HCT116 (cell line): ENCODE measurements at regions not wholly inside any gene's neighbourhood (a gene's known extent, or its start where the extent isn't known, plus 50 kb on each side); places are given as distances from the start of the nearest gene placed in this dataset.

Source experiments
- ATAC-seq: fragments of 200-7000 bp; cut with Tn5 transposase; 2 replicates; pipeline ENCODE4 v1.9.1; 2020; ENCODE audit warnings: mild to moderate bottlenecking, moderate library complexity
- BruUV-seq: library from RNA; stranded (reverse); fragments of 400-500 nt; replicated peaks from 2 replicates; lab custom pipeline; 2021; lab: Mats Ljungman, UMichigan
- CTCF ChIA-PET: fragments of 300-600 bp; sonication (Branson Sonifier 250); formaldehyde crosslinking; loops from one replicate; lab custom pipeline; 2021; ENCODE audit warnings: antibody characterized with exemption; lab: Charles Lee
- POLR2A ChIA-PET: fragments of 300-600, 350-600 bp; sonication (Branson Sonifier 250); formaldehyde crosslinking; loops from one replicate; lab custom pipeline; 2021; ENCODE audit warnings: antibody characterized with exemption; lab: Charles Lee
- RAD21 ChIA-PET, 2 experiments: fragments of 300-600 bp; sonication (Branson Sonifier 250); formaldehyde crosslinking; loops; one replicate each; lab custom pipeline; 2023; ENCODE audit warnings: low total read pairs in 2 of 2; ENCODE audit not compliant: uncharacterized antibody in 2 of 2, unreplicated experiment in 2 of 2, low non-redundant PET in 1 of 2; lab: Charles Lee
- DNase-seq: peaks from one replicate; pipeline ENCODE4 v3.0.0-alpha.2; 2010; ENCODE audit warnings: low read depth, low spot score
- H2AFZ ChIP-seq: fragments of 200-600 bp; shearing (Covaris generic), sonication (generic); 2 replicates; pipeline ENCODE4 v1.6.1; 2017; ENCODE audit warnings: low read depth, mixed run types, mixed read lengths, antibody characterized with exemption, low read length; ENCODE audit not compliant: poor library complexity, severe bottlenecking
- H3K27ac ChIP-seq: 2 replicates; pipeline ENCODE4 v1.5.1; 2012; ENCODE audit warnings: low read depth, low read length
- H3K27me3 ChIP-seq: fragments of 200-600 bp; sonication (generic); 2 replicates; pipeline ENCODE4 v1.6.1; 2016; ENCODE audit warnings: mixed run types, low read length, mixed read lengths; ENCODE audit not compliant: insufficient read depth
- H3K36me3 ChIP-seq, 2 experiments: fragments of 200-500 bp in 1 of 2; fragments of 200-600 bp in 1 of 2; sonication (Bioruptor generic) in 1 of 2; sonication (generic) in 1 of 2; 2 replicates each; pipeline versions ENCODE4 v1.5.1 to v1.6.1; 2014 to 2016; ENCODE audit warnings: low read length in 2 of 2, inconsistent platforms in 1 of 2, mixed read lengths in 1 of 2, mixed run types in 1 of 2; ENCODE audit not compliant: insufficient read depth in 2 of 2, control insufficient read depth in 1 of 2
- H3K4me1 ChIP-seq, 2 experiments: fragments of 200-600 bp in 1 of 2; sonication (generic) in 1 of 2; 2 replicates each; pipeline versions ENCODE4 v1.5.1 to v1.6.1; 2012 to 2017; ENCODE audit warnings: low read length in 2 of 2, inconsistent platforms in 1 of 2, mild to moderate bottlenecking in 1 of 2, mixed read lengths in 1 of 2, mixed run types in 1 of 2, moderate library complexity in 1 of 2; ENCODE audit not compliant: insufficient read depth in 2 of 2, control insufficient read depth in 1 of 2
- H3K4me2 ChIP-seq: fragments of 200-600 bp; sonication (generic); 2 replicates; pipeline ENCODE4 v1.6.1; 2017; ENCODE audit warnings: mixed run types, low read length, mixed read lengths
- H3K4me3 ChIP-seq, 2 experiments: fragments of 200-600 bp in 1 of 2; sonication (generic) in 1 of 2; replicated peaks in 1 of 2; 2 replicates each; pipeline ENCODE4 v1.5.1; 2011 to 2016; ENCODE audit warnings: low read length in 2 of 2, control low read depth in 1 of 2, low read depth in 1 of 2, mild to moderate bottlenecking in 1 of 2, mixed read lengths in 1 of 2, mixed run types in 1 of 2
- H3K79me2 ChIP-seq: fragments of 200-600 bp; sonication (generic); 2 replicates; pipeline ENCODE4 v1.6.1; 2017; ENCODE audit warnings: mild to moderate bottlenecking, mixed run types, low read length, moderate library complexity, mixed read lengths; ENCODE audit not compliant: insufficient read depth
- H3K9ac ChIP-seq: fragments of 200-600 bp; sonication (generic); 2 replicates; pipeline ENCODE4 v1.6.1; 2016; ENCODE audit warnings: low read length, mixed read lengths
- H3K9me2 ChIP-seq: fragments of 200-600 bp; sonication (generic), shearing (Covaris generic); 2 replicates; pipeline ENCODE4 v1.6.1; 2017; ENCODE audit warnings: mixed run types, mild to moderate bottlenecking, moderate library complexity; ENCODE audit not compliant: insufficient read depth
- H3K9me3 ChIP-seq, 2 experiments: fragments of 200-500 bp in 1 of 2; fragments of 200-600 bp in 1 of 2; sonication (Bioruptor generic) in 1 of 2; sonication (generic) in 1 of 2; 2 replicates each; pipeline ENCODE4 v1.6.1; 2014 to 2017; ENCODE audit warnings: low read length in 2 of 2, mixed read lengths in 2 of 2, inconsistent platforms in 1 of 2, low read depth in 1 of 2, mild to moderate bottlenecking in 1 of 2, mixed run types in 1 of 2, moderate library complexity in 1 of 2; ENCODE audit not compliant: control insufficient read depth in 1 of 2, insufficient read depth in 1 of 2
- H4K20me1 ChIP-seq: fragments of 200-600 bp; sonication (generic), shearing (Covaris generic); 2 replicates; pipeline ENCODE4 v1.6.1; 2017; ENCODE audit warnings: mixed run types, mild to moderate bottlenecking, moderate library complexity; ENCODE audit not compliant: insufficient read depth
- CTCF ChIP-seq, 3 experiments: fragments of 200-600 bp in 1 of 3; sonication (generic) in 1 of 3; IDR thresholded peaks in 2 of 3; conservative IDR thresholded peaks in 1 of 3; 2 replicates each; pipeline ENCODE4 v1.5.1; 2012 to 2017; ENCODE audit warnings: low read depth in 2 of 3, low read length in 2 of 3, antibody characterized with exemption in 1 of 3, borderline replicate concordance in 1 of 3, control low read depth in 1 of 3, mild to moderate bottlenecking in 1 of 3, mixed read lengths in 1 of 3, mixed run types in 1 of 3, moderate library complexity in 1 of 3; ENCODE audit not compliant: insufficient read depth in 1 of 3
- EGR1 ChIP-seq: IDR thresholded peaks from 2 replicates; pipeline ENCODE4 v1.6.1; 2012; ENCODE audit warnings: low read depth
- ELF1 ChIP-seq: IDR thresholded peaks from 2 replicates; pipeline ENCODE4 v1.6.1; 2012; ENCODE audit warnings: low read depth, borderline replicate concordance
- EZH2phosphoT487 ChIP-seq: fragments of 200-600 bp; IDR thresholded peaks from 2 replicates; pipeline ENCODE4 v1.6.1; 2018; ENCODE audit warnings: antibody characterized with exemption, borderline replicate concordance
- FOSL1 ChIP-seq: IDR thresholded peaks from 2 replicates; pipeline ENCODE4 v1.6.1; 2012; ENCODE audit warnings: low read depth
- MAX ChIP-seq: IDR thresholded peaks from 2 replicates; pipeline ENCODE4 v1.6.1; 2012
- POLR2A ChIP-seq: IDR thresholded peaks from 2 replicates; pipeline ENCODE4 v1.7.0; 2011; ENCODE audit warnings: borderline replicate concordance; ENCODE audit not compliant: insufficient read depth, insufficient read length; ENCODE audit errors: extremely low read depth
- POLR2AphosphoS5 ChIP-seq: IDR thresholded peaks from 2 replicates; pipeline ENCODE4 v1.6.1; 2011; ENCODE audit warnings: mild to moderate bottlenecking, low read depth, low read length, moderate library complexity
- SIN3A ChIP-seq: IDR thresholded peaks from 2 replicates; pipeline ENCODE4 v1.6.1; 2012; ENCODE audit warnings: low read depth
- SRF ChIP-seq: IDR thresholded peaks from 2 replicates; pipeline ENCODE4 v1.6.1; 2012; ENCODE audit warnings: low read depth
- TCF7L2 ChIP-seq: IDR thresholded peaks from 2 replicates; pipeline ENCODE4 v1.7.0; 2011; ENCODE audit warnings: borderline replicate concordance, inconsistent platforms; ENCODE audit not compliant: insufficient read depth, insufficient read length; ENCODE audit errors: extremely low read depth
- intact Hi-C: fragments of 100-400 bp; cut with micrococcal nuclease; formaldehyde crosslinking; loops from 2 replicates; pipeline ENCODE4 v1.10.0; 2022

GRCh38 chr16:88305176-88305575 is 77.6 kb upstream of the ZNF469 start:
- no peaks in the 10 kb centered on the region for H3K27me3 ChIP-seq

GRCh38 chr16:88306411-88306810 is 76.3 kb upstream of the ZNF469 start:
- POLR2A ChIA-PET, result no interaction called here
- Histone ChIP-seq H2AFZ (no peak overlapping the region), H3K9ac (no peak overlapping the region), H3K27ac (no peak overlapping the region), H3K79me2 (no peaks in the 10 kb centered on the region), H3K4me3 (no peak overlapping the region), H3K4me1 (peaks cover 10 to 30% of the 10 kb centered on the region in 2 experiments)
- TF ChIP-seq SRF, result no peak
- TF ChIP-seq SIN3A, result no peak
- no peak for TF ChIP-seq TCF7L2
- TF ChIP-seq FOSL1, result no peak
- no peak for TF ChIP-seq CTCF (IDR thresholded peaks at IDR 0.05 in 2 of 3, conservative IDR thresholded peaks at IDR 0.05 in 1 of 3; ENCODE audit: borderline replicate concordance in 1 of 3, insufficient read depth in 1 of 3, low read depth in 2 of 3, low read length in 2 of 3)
- TF ChIP-seq POLR2AphosphoS5, result no peak
- TF ChIP-seq ELF1, result no peak
- TF ChIP-seq EGR1, result no peak
- no peak for TF ChIP-seq MAX
- TF ChIP-seq EZH2phosphoT487, result no peak
- no peak for TF ChIP-seq POLR2A
- TF ChIP-seq, all 23 proteins: peak for 0
- ChIA-PET RAD21 (no interaction called here), CTCF (no interaction called here)
- no peak overlapping the region for H3K4me2 ChIP-seq
- H3K27me3 ChIP-seq, result no peaks in the 10 kb centered on the region
- BruUV-seq, result no TSS peak
- ATAC-seq (no peak), DNase-seq (no peak)
- H4K20me1 ChIP-seq, result no peaks in the 10 kb centered on the region
- no peaks in the 10 kb centered on the region for H3K9me2 ChIP-seq
- no peaks in the 10 kb centered on the region for H3K36me3 ChIP-seq
- H3K9me3 ChIP-seq, result no peaks in the 10 kb centered on the region
- intact Hi-C loops, result no loop called here

More at GRCh38 chr16:88305176-88305575, 77.6 kb upstream of the ZNF469 start:
- Histone ChIP-seq H3K4me2 (no peak overlapping the region), H3K9me3 (no peaks in the 10 kb centered on the region), H3K36me3 (no peaks in the 10 kb centered on the region), H3K27ac (no peak overlapping the region), H3K9ac (no peak overlapping the region), H3K9me2 (no peaks in the 10 kb centered on the region), H2AFZ (no peak overlapping the region), H3K79me2 (no peaks in the 10 kb centered on the region), H4K20me1 (no peaks in the 10 kb centered on the region), H3K4me3 (no peak overlapping the region), H3K4me1 (peaks cover 10 to 29% of the 10 kb centered on the region in 2 experiments)
- no TSS peak for BruUV-seq
- CTCF ChIA-PET, result no interaction called here
- RAD21 ChIA-PET, result no interaction called here
- ATAC-seq (no peak), DNase-seq (no peak)
- intact Hi-C loops, result no loop called here
- POLR2A ChIA-PET, result no interaction called here
- no peak for TF ChIP-seq EGR1
- no peak for TF ChIP-seq SRF
